ENCODE measurements at regions not wholly inside any gene's neighbourhood (a gene's known extent, or its start where the extent isn't known, plus 50 kb on each side); places are given as distances from the start of the nearest gene placed in this dataset.
"Not testable (repeated sequence)": the region's sequence is repeated elsewhere in the genome, so short reads cannot be mapped to it uniquely, and the experiment has no call there.

DNA sequence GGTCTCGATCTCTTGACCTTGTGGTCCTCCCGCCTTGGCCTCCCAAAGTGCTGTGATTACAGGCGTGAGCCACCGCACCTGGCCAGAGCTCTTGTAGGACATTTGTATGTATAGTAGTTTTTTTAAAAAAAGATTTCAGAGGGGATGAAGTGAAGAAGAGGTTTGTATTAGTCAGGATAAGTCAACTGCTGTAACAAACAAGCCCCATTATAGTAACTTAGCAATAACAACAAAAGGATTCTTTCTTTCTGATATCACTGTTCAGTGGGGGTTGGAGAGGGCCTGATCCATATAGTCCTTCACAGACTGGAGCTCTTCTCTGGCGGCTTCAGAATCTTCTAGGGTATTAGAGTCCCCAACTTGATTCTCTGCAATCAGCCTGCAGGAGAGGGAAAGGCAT is 50.7 kb upstream of the IL6ST start (continued):
- TF ChIP-seq ZNF331 (CRISPR knock-in tag; IDR thresholded peaks at IDR 0.05; ENCODE audit: low read depth) (no peak), STAT1 (IDR thresholded peaks at IDR 0.05; ENCODE audit: unreplicated experiment) (no peak), ETS1 (IDR thresholded peaks at IDR 0.05) (no peak), NANOG (IDR thresholded peaks at IDR 0.05; ENCODE audit: borderline replicate concordance) (no peak), JUNB (IDR thresholded peaks at IDR 0.05; ENCODE audit: unreplicated experiment) (no peak), EZH2phosphoT487 (IDR thresholded peaks at IDR 0.05; ENCODE audit: unreplicated experiment) (no peak), ZNF114 (CRISPR knock-in tag; IDR thresholded peaks at IDR 0.05) (no peak), EZH2 (IDR thresholded peaks at IDR 0.05; ENCODE audit: low read depth, unreplicated experiment) (no peak)

- not testable (repeated sequence) for H3K4me1 Mint-ChIP-seq; H3F3A ChIP-seq (replicated peaks; ENCODE audit: low read depth); H3K9me2 ChIP-seq (ENCODE audit: insufficient read depth); H3K36me3 ChIP-seq (ENCODE audit: insufficient read depth); H3K27me3 Mint-ChIP-seq (ENCODE audit: insufficient read depth, low read depth, poor library complexity); H3K4me1 ChIP-seq (ENCODE audit: insufficient read depth); ATAC-seq; H3K4me2 ChIP-seq; DNase-seq (ENCODE audit: low spot score); H3K36me3 Mint-ChIP-seq (ENCODE audit: low read depth); H3K9me3 Mint-ChIP-seq; H2AFZ ChIP-seq; H3K4me3 ChIP-seq; H4K20me1 ChIP-seq (replicated peaks; ENCODE audit: insufficient read depth); H3K4me3 Mint-ChIP-seq; H3K79me2 ChIP-seq (replicated peaks; ENCODE audit: insufficient read depth); H3K27ac Mint-ChIP-seq; H3K27me3 ChIP-seq (ENCODE audit: insufficient read depth); H3K27ac ChIP-seq (ENCODE audit: low read depth)
Observed at GRCh38 chr5:56044746-56045428, 50.1 kb upstream of the IL6ST start.
